H9 (cell line): ENCODE measurements at regions not wholly inside any gene's neighbourhood (a gene's known extent, or its start where the extent isn't known, plus 50 kb on each side); places are given as distances from the start of the nearest gene placed in this dataset.
A peak's percentile ranks its signal among the peaks of the same experiment; 100 is the strongest.

Experiments used
- DNase-seq: peaks from one replicate; pipeline ENCODE4 v3.0.0-alpha.2; 2017
- H2AFZ ChIP-seq: one replicate; pipeline ENCODE4 v1.6.1; 2013; ENCODE audit warnings: mild to moderate bottlenecking, low read length, control low read depth, moderate library complexity
- H2AK5ac ChIP-seq: 2 replicates; pipeline ENCODE4 v1.6.1; 2013; ENCODE audit warnings: low read length, control low read depth, mixed read lengths; ENCODE audit not compliant: insufficient read length
- H2BK120ac ChIP-seq: one replicate; pipeline ENCODE4 v1.6.1; 2013; ENCODE audit warnings: low read depth, mild to moderate bottlenecking, low read length, control low read depth, inconsistent platforms; ENCODE audit not compliant: poor library complexity, severe bottlenecking
- H2BK12ac ChIP-seq: 2 replicates; pipeline ENCODE4 v1.6.1; 2013; ENCODE audit warnings: low read length, control low read depth, mixed read lengths, low read depth; ENCODE audit not compliant: insufficient read length
- H2BK15ac ChIP-seq: 2 replicates; pipeline ENCODE4 v1.6.1; 2013; ENCODE audit warnings: low read depth, low read length, control low read depth
- H2BK20ac ChIP-seq: one replicate; pipeline ENCODE4 v1.6.1; 2013; ENCODE audit warnings: low read depth, mild to moderate bottlenecking, low read length, control low read depth, inconsistent platforms; ENCODE audit not compliant: poor library complexity, severe bottlenecking
- H2BK5ac ChIP-seq: 2 replicates; pipeline ENCODE4 v1.6.1; 2013; ENCODE audit warnings: low read length, control low read depth, mixed read lengths; ENCODE audit not compliant: insufficient read length
- H3K14ac ChIP-seq: 2 replicates; pipeline ENCODE4 v1.6.1; 2013; ENCODE audit warnings: low read length, control low read depth; ENCODE audit not compliant: insufficient read depth
- H3K18ac ChIP-seq: 2 replicates; pipeline ENCODE4 v1.6.1; 2013; ENCODE audit warnings: low read depth, mild to moderate bottlenecking, mixed read lengths, low read length, control low read depth; ENCODE audit not compliant: insufficient read length
- H3K23ac ChIP-seq: 2 replicates; pipeline ENCODE4 v1.6.1; 2013; ENCODE audit warnings: low read length, control low read depth, mixed read lengths, low read depth; ENCODE audit not compliant: insufficient read length
- H3K23me2 ChIP-seq: 2 replicates; pipeline ENCODE4 v1.6.1; 2013; ENCODE audit warnings: low read depth, mild to moderate bottlenecking, mixed read lengths, low read length, control low read depth; ENCODE audit not compliant: insufficient read length, poor library complexity, severe bottlenecking
- H3K27ac ChIP-seq: 2 replicates; pipeline ENCODE4 v1.5.1; 2013; ENCODE audit warnings: low read length, control low read depth, mixed read lengths, low read depth; ENCODE audit not compliant: insufficient read length
- H3K27me3 ChIP-seq: 2 replicates; pipeline ENCODE4 v1.6.1; 2013; ENCODE audit warnings: low read length, control low read depth, inconsistent platforms; ENCODE audit not compliant: insufficient read depth
- H3K4ac ChIP-seq: 2 replicates; pipeline ENCODE4 v1.6.1; 2013; ENCODE audit warnings: low read depth, mild to moderate bottlenecking, control low read depth, inconsistent platforms, low read length, moderate library complexity
- H3K4me1 ChIP-seq: 2 replicates; pipeline ENCODE4 v1.6.1; 2013; ENCODE audit warnings: low read length, control low read depth, inconsistent platforms; ENCODE audit not compliant: insufficient read depth
- H3K4me2 ChIP-seq: 2 replicates; pipeline ENCODE4 v1.6.1; 2013; ENCODE audit warnings: low read length, control low read depth, mixed read lengths; ENCODE audit not compliant: insufficient read length, insufficient read depth
- H3K56ac ChIP-seq: 2 replicates; pipeline ENCODE4 v1.6.1; 2013; ENCODE audit warnings: low read depth, mild to moderate bottlenecking, mixed read lengths, low read length, control low read depth; ENCODE audit not compliant: insufficient read length
- H3K79me1 ChIP-seq: 2 replicates; pipeline ENCODE4 v1.6.1; 2013; ENCODE audit warnings: low read depth, mild to moderate bottlenecking, moderate library complexity, low read length, control low read depth, inconsistent platforms; ENCODE audit not compliant: insufficient read depth, poor library complexity, severe bottlenecking
- H3K79me2 ChIP-seq: 2 replicates; pipeline ENCODE4 v1.6.1; 2013; ENCODE audit warnings: low read length, control low read depth, inconsistent platforms; ENCODE audit not compliant: insufficient read depth
- H3K9ac ChIP-seq: 2 replicates; pipeline ENCODE4 v1.6.1; 2013; ENCODE audit warnings: low read length, control low read depth, mixed read lengths; ENCODE audit not compliant: insufficient read length; ENCODE audit errors: extremely low read depth
- H3K9me3 ChIP-seq: one replicate; pipeline ENCODE4 v1.6.1; 2013; ENCODE audit warnings: low read depth, low read length, inconsistent platforms; ENCODE audit not compliant: control insufficient read depth
- H3T11ph ChIP-seq: one replicate; pipeline ENCODE4 v1.6.1; 2013; ENCODE audit warnings: mild to moderate bottlenecking, low read length, control low read depth, inconsistent platforms
- H4K20me1 ChIP-seq: one replicate; pipeline ENCODE4 v1.6.1; 2013; ENCODE audit not compliant: control insufficient read depth, insufficient read length, insufficient read depth
- H4K5ac ChIP-seq: 2 replicates; pipeline ENCODE4 v1.6.1; 2013; ENCODE audit warnings: low read depth, mild to moderate bottlenecking, mixed read lengths, low read length, control low read depth; ENCODE audit not compliant: insufficient read length
- H4K8ac ChIP-seq: replicated peaks from 2 replicates; pipeline ENCODE4 v1.6.1; 2013; ENCODE audit warnings: low read length, control low read depth, mixed read lengths, low read depth; ENCODE audit not compliant: insufficient read length
- H4K91ac ChIP-seq: 2 replicates; pipeline ENCODE4 v1.6.1; 2013; ENCODE audit warnings: low read depth, mild to moderate bottlenecking, moderate library complexity, mixed read lengths, low read length, control low read depth; ENCODE audit not compliant: insufficient read length
- H3K27ac Mint-ChIP-seq, 3 experiments: 2 replicates in 2 of 3; 3 replicates in 1 of 3; pipeline ENCODE4 v1.8.0; 2020 to 2021; ENCODE audit warnings: mixed read lengths in 3 of 3, mild to moderate bottlenecking in 1 of 3, moderate library complexity in 1 of 3
- H3K27me3 Mint-ChIP-seq: 2 replicates; pipeline ENCODE4 v1.8.0; 2021; ENCODE audit warnings: low read depth, mild to moderate bottlenecking, moderate library complexity, mixed read lengths
- H3K36me3 Mint-ChIP-seq, 3 experiments: 2 replicates in 2 of 3; 3 replicates in 1 of 3; pipeline ENCODE4 v1.8.0; 2020 to 2021; ENCODE audit warnings: low read depth in 3 of 3, mixed read lengths in 3 of 3; ENCODE audit not compliant: insufficient read depth in 1 of 3
- H3K4me1 Mint-ChIP-seq, 2 experiments: 2 replicates each; pipeline ENCODE4 v1.8.0; 2020; ENCODE audit warnings: mixed read lengths in 2 of 2
- H3K4me3 Mint-ChIP-seq, 2 experiments: 2 replicates in 1 of 2; 3 replicates in 1 of 2; pipeline ENCODE4 v1.8.0; 2020 to 2021; ENCODE audit warnings: mild to moderate bottlenecking in 2 of 2, mixed read lengths in 2 of 2, moderate library complexity in 1 of 2
- H3K9me3 Mint-ChIP-seq, 2 experiments: 2 replicates in 1 of 2; 3 replicates in 1 of 2; pipeline ENCODE4 v1.8.0; 2020; ENCODE audit warnings: mild to moderate bottlenecking in 2 of 2, mixed read lengths in 2 of 2, moderate library complexity in 1 of 2
- WGBS: extraction: QIAGEN DNeasy Blood & Tissue Kit; methylation state at CpG from one replicate; pipeline ENCODE4 v1.1.7; 2013; ENCODE audit warnings: missing lambda C conversion rate, low lambda C conversion rate, mixed read lengths; ENCODE audit not compliant: insufficient read length; ENCODE audit errors: extremely low coverage; 5-methylcytosine and 5-hydroxymethylcytosine counted together
- TF ChIP-seq, protein P1 (sequence below): fragments of 200-600 bp; sonication (generic); conservative IDR thresholded peaks from 3 replicates; pipeline ENCODE4 v1.8.0; 2021; ENCODE audit warnings: antibody characterized with exemption, mild to moderate bottlenecking

DNA sequence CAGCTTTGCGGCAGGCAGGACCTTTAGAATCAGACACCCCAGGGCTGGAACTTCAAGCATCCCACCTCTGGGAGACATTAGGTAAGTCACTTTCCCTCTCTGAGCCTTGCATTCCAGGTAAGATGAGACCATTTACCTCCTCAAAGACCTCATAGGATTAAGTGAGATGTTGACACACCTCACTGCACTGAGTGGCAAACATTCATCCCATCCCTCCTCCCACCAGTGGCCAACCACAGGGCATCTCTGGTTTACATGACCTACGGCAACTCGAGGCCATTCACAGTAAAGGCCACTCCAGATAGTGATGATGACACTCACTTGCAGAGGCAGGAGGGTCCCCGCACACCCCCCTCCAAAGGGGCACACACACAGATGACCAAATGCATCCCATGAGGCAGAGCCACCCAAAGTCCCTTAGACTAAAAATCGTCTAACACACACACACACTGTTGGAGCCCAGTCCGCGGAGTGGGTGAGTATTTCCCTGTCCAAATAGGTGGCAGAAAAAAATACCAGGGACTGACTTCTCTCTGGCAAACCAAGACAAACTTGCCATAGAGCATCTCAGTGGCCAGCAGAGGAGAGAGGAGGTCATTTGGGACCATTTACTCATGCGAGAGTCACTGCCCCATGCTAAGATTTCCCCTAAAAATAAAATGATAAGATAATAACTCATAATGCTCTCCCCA is 454.9 kb downstream of the SOX9 start:
- H2BK5ac ChIP-seq: no peak overlapping the region
- Mint-ChIP-seq H3K36me3 (no peaks in the 10 kb centered on the region), H3K9me3 (no peaks in the 10 kb centered on the region), H3K27ac (no peak overlapping the region; a peak in 1 of 7 replicates), H3K4me3 (peak overlapping the region in 1 of 2 experiments; percentile 65; a peak in 1 of 5 replicates), H3K4me1 (peaks cover 27 to 40% of the 10 kb centered on the region in 2 experiments), H3K27me3 (peaks cover 37% of the 10 kb centered on the region)
- H3K27me3 ChIP-seq: no peaks in the 10 kb centered on the region; the same call in 1 of the 2 replicates
- H2BK12ac ChIP-seq: no peak overlapping the region
- H3K56ac ChIP-seq: no peak overlapping the region
- H2BK120ac ChIP-seq: no peak overlapping the region
- WGBS: no CpG with 5 or more reads among the region's 8 CpGs
- H3K23me2 ChIP-seq: no peaks in the 10 kb centered on the region
- TF ChIP-seq, protein P1, sequence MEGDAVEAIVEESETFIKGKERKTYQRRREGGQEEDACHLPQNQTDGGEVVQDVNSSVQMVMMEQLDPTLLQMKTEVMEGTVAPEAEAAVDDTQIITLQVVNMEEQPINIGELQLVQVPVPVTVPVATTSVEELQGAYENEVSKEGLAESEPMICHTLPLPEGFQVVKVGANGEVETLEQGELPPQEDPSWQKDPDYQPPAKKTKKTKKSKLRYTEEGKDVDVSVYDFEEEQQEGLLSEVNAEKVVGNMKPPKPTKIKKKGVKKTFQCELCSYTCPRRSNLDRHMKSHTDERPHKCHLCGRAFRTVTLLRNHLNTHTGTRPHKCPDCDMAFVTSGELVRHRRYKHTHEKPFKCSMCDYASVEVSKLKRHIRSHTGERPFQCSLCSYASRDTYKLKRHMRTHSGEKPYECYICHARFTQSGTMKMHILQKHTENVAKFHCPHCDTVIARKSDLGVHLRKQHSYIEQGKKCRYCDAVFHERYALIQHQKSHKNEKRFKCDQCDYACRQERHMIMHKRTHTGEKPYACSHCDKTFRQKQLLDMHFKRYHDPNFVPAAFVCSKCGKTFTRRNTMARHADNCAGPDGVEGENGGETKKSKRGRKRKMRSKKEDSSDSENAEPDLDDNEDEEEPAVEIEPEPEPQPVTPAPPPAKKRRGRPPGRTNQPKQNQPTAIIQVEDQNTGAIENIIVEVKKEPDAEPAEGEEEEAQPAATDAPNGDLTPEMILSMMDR: no peak
- no peak overlapping the region for H3K18ac ChIP-seq
- H3K27ac ChIP-seq: no peak overlapping the region
- no peak overlapping the region for H3K14ac ChIP-seq
- H3K79me2 ChIP-seq: no peaks in the 10 kb centered on the region
- H3T11ph ChIP-seq: no peak overlapping the region
- H2AK5ac ChIP-seq: no peak overlapping the region
- DNase-seq: no peak
- H3K4me1 ChIP-seq: no peaks in the 10 kb centered on the region
- no peak overlapping the region for H3K4me2 ChIP-seq
- no peak overlapping the region for H3K23ac ChIP-seq
- H3K79me1 ChIP-seq: no peaks in the 10 kb centered on the region
- H4K91ac ChIP-seq: no peak overlapping the region
- no peak overlapping the region for H3K9ac ChIP-seq
- no peak overlapping the region for H2BK15ac ChIP-seq
- H4K8ac ChIP-seq: no peak overlapping the region
- no peak overlapping the region for H2AFZ ChIP-seq
- H3K9me3 ChIP-seq: no peaks in the 10 kb centered on the region
- no peak overlapping the region for H3K4ac ChIP-seq
- H4K20me1 ChIP-seq: no peaks in the 10 kb centered on the region
- no peak overlapping the region for H4K5ac ChIP-seq
- no peak overlapping the region for H2BK20ac ChIP-seq
